K562 (cell line): ENCODE measurements at regions not wholly inside any gene's neighbourhood (a gene's known extent, or its start where the extent isn't known, plus 50 kb on each side); places are given as distances from the start of the nearest gene placed in this dataset.

Experiments
- ATAC-seq: fragments of 200-7000 bp; cut with Tn5 transposase; 3 replicates; pipeline ENCODE4 v1.9.1; 2020; ENCODE audit warnings: moderate library complexity
- BruUV-seq: library from RNA; stranded (reverse); fragments of 400-500 nt; replicated peaks from 2 replicates; lab custom pipeline; 2021; lab: Mats Ljungman, UMichigan
- CTCF ChIA-PET: fragments of 300-600 bp; formaldehyde crosslinking; extraction: SDS; loops from one replicate; lab custom pipeline; 2021; ENCODE audit warnings: low intra/inter-chr PET ratio; lab: Yijun Ruan, JAX
- POLR2A ChIA-PET: fragments of 300-600, 350-650 bp; sonication (Branson Sonifier 250); formaldehyde crosslinking; extraction: SDS; loops from one replicate; lab custom pipeline; 2021; ENCODE audit warnings: antibody characterized with exemption, inconsistent platforms; lab: Yijun Ruan, JAX
- DNase-seq, 4 experiments: peaks; one replicate each; pipeline versions ENCODE4 v3.0.0 to v3.0.0-alpha.2; 2011 to 2018; ENCODE audit warnings: low spot score in 3 of 4, mixed read lengths in 3 of 4; ENCODE audit errors: extremely low read depth in 1 of 4
- FAIRE-seq: peaks from 2 replicates; lab custom pipeline; 2011; peaks lifted over from hg19 to GRCh38; lab: Jason Lieb, UNC
- H2AFZ ChIP-seq: 2 replicates; pipeline ENCODE4 v1.6.0; 2011; ENCODE audit warnings: low read depth, low read length, control low read depth, inconsistent platforms
- H3K27ac ChIP-seq: fragments of 200-600 bp; 3 replicates; pipeline ENCODE4 v1.8.0; 2011; ENCODE audit warnings: low read depth, mild to moderate bottlenecking, control low read depth, inconsistent platforms, low read length, moderate library complexity, mixed read lengths; ENCODE audit errors: extremely low read depth
- H3K27me3 ChIP-seq, 2 experiments: fragments of 300-600 bp in 1 of 2; 2 replicates in 1 of 2; 3 replicates in 1 of 2; pipeline versions ENCODE4 v1.6.0 to v1.8.0; 2011; ENCODE audit warnings: inconsistent platforms in 2 of 2, low read length in 2 of 2, mild to moderate bottlenecking in 1 of 2, mixed read lengths in 1 of 2, moderate library complexity in 1 of 2; ENCODE audit not compliant: control insufficient read depth in 2 of 2, insufficient read depth in 2 of 2
- H3K36me3 ChIP-seq: fragments of 300-600 bp; 3 replicates; pipeline ENCODE4 v1.8.0; 2011; ENCODE audit warnings: mild to moderate bottlenecking, low read length, inconsistent platforms; ENCODE audit not compliant: control insufficient read depth, insufficient read depth
- H3K4me1 ChIP-seq, 2 experiments: fragments of 200-600 bp in 1 of 2; replicated peaks in 1 of 2; 2 replicates in 1 of 2; 3 replicates in 1 of 2; pipeline versions ENCODE4 v1.5.1 to v1.8.0; 2011; ENCODE audit warnings: inconsistent platforms in 2 of 2, low read length in 2 of 2, mild to moderate bottlenecking in 1 of 2, mixed read lengths in 1 of 2, moderate library complexity in 1 of 2; ENCODE audit not compliant: control insufficient read depth in 2 of 2, insufficient read depth in 2 of 2
- H3K4me2 ChIP-seq: 2 replicates; pipeline ENCODE4 v1.6.1; 2011; ENCODE audit warnings: low read length, control low read depth, inconsistent platforms, mixed read lengths; ENCODE audit not compliant: insufficient read depth
- H3K4me3 ChIP-seq: fragments of 200-600 bp; sonication (generic), shearing (Covaris generic); 2 replicates; pipeline ENCODE4 v1.5.1; 2016; ENCODE audit warnings: control low read depth, inconsistent platforms
- H3K79me2 ChIP-seq: fragments of 200-600 bp; 3 replicates; pipeline ENCODE4 v1.8.0; 2011; ENCODE audit warnings: low read length, inconsistent platforms; ENCODE audit not compliant: control insufficient read depth, insufficient read depth
- H3K9ac ChIP-seq, 2 experiments: 2 replicates each; pipeline versions ENCODE4 v1.6.0 to v1.6.1; 2011; ENCODE audit warnings: low read depth in 2 of 2, low read length in 2 of 2, control low read depth in 1 of 2, inconsistent platforms in 1 of 2, mild to moderate bottlenecking in 1 of 2, mixed read lengths in 1 of 2; ENCODE audit not compliant: insufficient read depth in 1 of 2
- H3K9me1 ChIP-seq: one replicate; pipeline ENCODE4 v1.6.0; 2011; ENCODE audit warnings: inconsistent platforms, mild to moderate bottlenecking, low read length, moderate library complexity; ENCODE audit not compliant: control insufficient read depth, insufficient read depth
- H3K9me3 ChIP-seq: replicated peaks from 2 replicates; pipeline ENCODE4 v1.5.1; 2011; ENCODE audit warnings: low read depth, low read length, inconsistent platforms; ENCODE audit not compliant: control insufficient read depth, insufficient read depth
- H4K20me1 ChIP-seq: replicated peaks from 2 replicates; pipeline ENCODE4 v1.6.1; 2011; ENCODE audit warnings: low read length, inconsistent platforms, mixed read lengths; ENCODE audit not compliant: control insufficient read depth, insufficient read depth
- HDAC1 ChIP-seq, 2 experiments: fragments of 450-650 bp; IDR thresholded peaks; 2 replicates each; pipeline ENCODE4 v1.6.1; 2016 to 2017; ENCODE audit warnings: inconsistent platforms in 1 of 2, mild to moderate bottlenecking in 1 of 2, moderate library complexity in 1 of 2
- NBN ChIP-seq: fragments of 450-650 bp; IDR thresholded peaks from 2 replicates; pipeline ENCODE4 v1.6.1; 2016; ENCODE audit warnings: low read depth, mild to moderate bottlenecking
- PHF8 ChIP-seq: fragments of 200-600 bp; sonication (generic); IDR thresholded peaks from 2 replicates; pipeline ENCODE4 v1.6.1; 2012; ENCODE audit warnings: mixed run types, mild to moderate bottlenecking, inconsistent platforms, low read length, moderate library complexity, borderline replicate concordance
- RBM25 ChIP-seq: fragments of 200-400 bp; formaldehyde crosslinking; IDR thresholded peaks from 2 replicates; pipeline ENCODE4 v1.6.1; 2018; ENCODE audit warnings: low read length, low read depth, moderate library complexity; ENCODE audit not compliant: severe bottlenecking
- WHSC1 ChIP-seq: IDR thresholded peaks from one replicate; pipeline ENCODE4 v1.6.1; 2012; ENCODE audit warnings: low read length, control low read depth, inconsistent platforms
- ZNF232 ChIP-seq: sonication (generic); formaldehyde crosslinking; IDR thresholded peaks from 2 replicates; pipeline ENCODE4 v1.8.0; 2022; ENCODE audit warnings: mild to moderate bottlenecking, missing genetic modification reagents
- WGBS: fragments of 100-300 bp; shearing (Covaris generic); methylation state at CpG from one replicate; pipeline ENCODE4 v1.1.6; 2016; ENCODE audit warnings: low coverage, mixed read lengths; ENCODE audit not compliant: insufficient coverage; ENCODE audit errors: missing lambda C conversion rate; 5-methylcytosine and 5-hydroxymethylcytosine counted together
- in situ Hi-C: fragments of 300-500 bp; cut with MboI; formaldehyde crosslinking; loops from 4 replicates; pipeline ENCODE4 v1.15.0; 2018; ENCODE audit warnings: inconsistent platforms, mixed read lengths
- intact Hi-C: fragments of 100-400 bp; cut with micrococcal nuclease; formaldehyde crosslinking; loops from 2 replicates; pipeline ENCODE4 v1.14.2; 2022

- Histone ChIP-seq H3K4me3 (no peak overlapping the region), H3K36me3 (no peaks in the 10 kb centered on the region), H3K9me3 (no peaks in the 10 kb centered on the region), H2AFZ (no peak overlapping the region), H3K9ac (no peak overlapping the region), H3K79me2 (no peaks in the 10 kb centered on the region), H3K27ac (no peak overlapping the region), H3K27me3 (peaks cover 8 to 36% of the 10 kb centered on the region in 2 experiments; a peak in 4 of 5 replicates), H4K20me1 (0 out of 2 replicates have a peak, but pooled peaks cover 4% of the 10 kb centered on the region), H3K9me1 (no peaks in the 10 kb centered on the region), H3K4me2 (no peak overlapping the region), H3K4me1 (peaks cover 0 to 2% of the 10 kb centered on the region in 2 experiments; a peak in 3 of 5 replicates)
- FAIRE-seq: no peak
- in situ Hi-C loops: no loop called here
- BruUV-seq: no TSS peak
- ChIA-PET CTCF (no interaction called here), POLR2A (interaction anchor here (0.6 to 0.9 kb wide), 2 partner anchors 11 to 83 kb away, joined by 3 to 4 read pairs; no protein-coding TSS in a partner anchor)
- WGBS: 0% methylated on average over 5 of the region's 5 CpGs
- ATAC-seq: no peak
- intact Hi-C loops: no loop called here
- TF ChIP-seq ZNF232 (CRISPR knock-in tag) (no peak), RBM25 (peak; percentile 79), PHF8 (no peak), HDAC1 (IDR thresholded peaks at IDR 0.05) (no peak), NBN (no peak), WHSC1 (no peak)
- DNase-seq: no peak
These were observed 213.4 kb downstream of the BMP7 start for GRCh38 chr20:57053067-57053466.
